KOPT-K1 (cell line): ENCODE measurements at regions not wholly inside any gene's neighbourhood (a gene's known extent, or its start where the extent isn't known, plus 50 kb on each side); places are given as distances from the start of the nearest gene placed in this dataset.

Experiments used
- H3K27ac ChIP-seq: fragments of 200-600 bp; sonication (generic); 2 replicates; pipeline ENCODE4 v1.5.1; 2016; ENCODE audit warnings: antibody characterized with exemption, mild to moderate bottlenecking, low read depth, low read length; ENCODE audit not compliant: poor library complexity, severe bottlenecking
- H3K36me3 ChIP-seq: fragments of 200-600 bp; sonication (generic); 2 replicates; pipeline ENCODE4 v1.5.1; 2017; ENCODE audit warnings: antibody characterized with exemption, mild to moderate bottlenecking, low read length, moderate library complexity; ENCODE audit not compliant: insufficient read depth
- H3K9me3 ChIP-seq: fragments of 200-600 bp; sonication (generic); 2 replicates; pipeline ENCODE4 v1.5.1; 2017; ENCODE audit warnings: antibody characterized with exemption, low read length, mild to moderate bottlenecking; ENCODE audit not compliant: insufficient read depth, poor library complexity, severe bottlenecking

GRCh38 chr9:110068212-110068611 is 139.7 kb downstream of the C9orf152 start:
- Histone ChIP-seq H3K27ac (no peak overlapping the region), H3K9me3 (no peaks in the 10 kb centered on the region), H3K36me3 (peaks cover 80% of the 10 kb centered on the region)

GRCh38 chr9:110069326-110070248 is 138.4 kb downstream of the C9orf152 start:
- Histone ChIP-seq H3K9me3 (no peaks in the 10 kb centered on the region), H3K36me3 (peaks cover 80% of the 10 kb centered on the region), H3K27ac (no peak overlapping the region)

DNA sequence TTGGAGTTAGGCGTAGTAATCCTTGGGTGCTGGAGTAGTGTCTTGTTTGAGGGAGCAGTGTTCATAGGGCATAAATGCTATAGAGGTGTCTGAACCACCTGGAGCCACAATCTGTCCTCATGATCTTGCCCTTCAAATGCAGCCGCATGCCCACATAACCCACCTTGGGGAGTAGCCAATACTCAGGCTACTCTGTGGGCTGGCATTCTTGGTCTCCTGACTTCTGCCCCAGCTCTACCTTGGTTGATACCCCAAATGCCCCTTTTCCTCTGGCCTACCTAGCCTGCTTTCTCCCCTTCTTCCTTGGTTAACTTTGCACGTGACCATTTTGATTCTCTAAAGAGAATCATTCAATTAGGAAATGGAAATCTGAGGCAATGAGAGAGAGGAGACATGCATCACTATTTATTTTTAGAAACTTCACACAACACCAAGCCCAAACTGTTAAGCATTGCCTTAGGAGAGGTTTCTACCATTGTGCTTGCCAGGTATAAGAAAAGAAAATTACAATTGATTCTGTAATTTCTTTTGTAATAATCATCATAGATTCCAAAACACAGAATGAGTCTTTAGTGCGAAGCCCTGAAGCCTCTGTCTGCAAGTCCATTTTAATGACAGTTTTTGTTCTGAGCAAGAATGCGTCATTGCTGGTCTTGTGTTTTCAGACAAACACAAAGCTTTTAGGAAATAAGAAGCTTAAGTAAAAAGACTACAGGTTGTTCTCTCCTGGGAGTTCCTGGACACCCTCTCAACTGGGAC is 135.2 kb downstream of the C9orf152 start:
- Histone ChIP-seq H3K36me3 (peaks cover 64% of the 10 kb centered on the region), H3K9me3 (no peaks in the 10 kb centered on the region), H3K27ac (no peak overlapping the region)

DNA sequence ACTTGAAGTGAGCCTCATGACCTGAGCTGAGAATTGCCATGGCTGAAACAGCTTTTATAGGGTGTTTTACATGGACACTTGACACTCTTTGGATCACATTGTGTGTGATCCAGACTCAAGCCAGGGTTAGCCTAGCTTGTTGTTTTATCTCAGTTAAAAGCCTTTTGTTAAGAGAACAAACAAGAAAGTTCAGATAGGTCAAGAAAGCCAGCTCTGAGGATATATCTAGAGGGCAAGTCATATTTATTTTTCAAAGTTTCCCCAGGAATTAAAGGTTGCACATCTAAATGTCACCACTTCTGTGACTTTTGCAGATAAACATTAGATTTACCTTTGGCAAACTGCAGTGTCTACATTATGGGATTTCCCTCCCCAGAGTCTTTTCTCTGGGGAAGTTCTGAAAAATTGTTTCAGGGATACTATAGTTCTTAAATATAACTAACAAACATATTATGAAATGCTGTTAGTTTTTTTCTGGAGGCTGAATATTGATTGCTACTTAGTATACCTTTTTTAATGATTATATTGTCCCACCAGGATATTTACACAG is 134.5 kb downstream of the C9orf152 start:
- no peak overlapping the region for H3K27ac ChIP-seq
- H3K36me3 ChIP-seq: peaks cover 64% of the 10 kb centered on the region
- H3K9me3 ChIP-seq: no peaks in the 10 kb centered on the region

DNA sequence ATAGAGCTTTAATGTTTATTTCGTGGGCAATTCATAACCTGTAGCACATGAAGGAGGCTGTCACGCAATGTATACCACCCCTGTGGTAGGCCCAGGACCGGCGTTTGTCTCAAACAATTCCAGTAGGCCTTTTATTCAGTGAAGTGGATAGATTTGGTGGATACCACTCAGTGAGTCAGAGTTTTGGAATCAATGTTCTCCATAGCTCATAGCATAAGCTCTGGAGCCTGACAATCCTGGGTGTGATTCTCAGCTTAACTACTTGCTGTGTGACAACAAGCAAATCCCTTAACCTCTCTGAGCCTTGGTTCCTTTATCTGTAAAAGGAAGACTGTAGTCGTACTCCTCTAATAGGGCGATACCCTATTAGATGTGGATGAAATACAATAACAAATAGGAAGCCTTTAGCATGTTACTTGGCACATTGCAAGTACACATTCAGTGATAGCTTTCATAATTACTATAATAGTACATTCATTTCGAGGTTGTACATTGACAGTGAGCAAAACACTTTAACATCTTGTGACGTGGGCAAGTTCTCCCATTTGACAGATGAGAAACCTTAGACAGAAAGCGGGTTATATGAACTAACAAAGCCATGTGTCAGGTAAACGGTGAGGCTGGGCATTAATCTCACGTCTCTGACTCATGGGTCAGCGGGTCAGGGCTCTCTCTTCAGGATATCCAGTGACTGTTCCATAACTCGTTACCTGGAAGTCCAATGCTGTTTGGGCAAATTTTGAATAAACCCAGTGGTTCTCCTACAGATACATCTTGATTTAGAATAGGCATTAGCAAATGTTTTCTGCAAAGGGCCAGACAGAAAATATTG is 130.8 kb downstream of the C9orf152 start:
- Histone ChIP-seq H3K27ac (no peak overlapping the region), H3K36me3 (peaks cover 52% of the 10 kb centered on the region), H3K9me3 (no peaks in the 10 kb centered on the region)

DNA sequence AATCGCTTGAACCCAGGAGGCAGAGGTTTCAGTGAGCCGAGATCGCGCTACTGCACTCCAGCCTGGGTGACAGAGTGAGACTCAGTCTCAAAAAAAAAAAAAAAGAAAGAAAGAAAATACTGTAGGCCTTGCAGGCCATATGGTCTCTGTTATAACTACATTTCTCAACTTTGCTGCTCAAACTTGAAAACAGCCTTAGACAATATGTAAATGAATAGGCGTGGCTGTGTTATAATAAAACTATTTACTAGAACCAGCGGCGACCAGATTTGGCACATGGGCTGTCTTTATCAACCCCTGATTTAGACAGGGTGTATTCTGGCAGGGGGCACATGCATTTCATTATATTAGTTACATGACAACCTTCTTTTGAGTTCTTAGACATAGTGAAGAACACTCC is 130.0 kb downstream of the C9orf152 start:
- peaks cover 44% of the 10 kb centered on the region for H3K36me3 ChIP-seq
- no peak overlapping the region for H3K27ac ChIP-seq
- no peaks in the 10 kb centered on the region for H3K9me3 ChIP-seq

GRCh38 chr9:110078604-110079003 is 129.4 kb downstream of the C9orf152 start:
- no peak overlapping the region for H3K27ac ChIP-seq

GRCh38 chr9:110081395-110081794 is 126.6 kb downstream of the C9orf152 start:
- no peaks in the 10 kb centered on the region for H3K9me3 ChIP-seq
- H3K36me3 ChIP-seq: peaks cover 29% of the 10 kb centered on the region
- no peak overlapping the region for H3K27ac ChIP-seq

More at GRCh38 chr9:110078604-110079003, 129.4 kb downstream of the C9orf152 start:
- Histone ChIP-seq H3K9me3 (no peaks in the 10 kb centered on the region), H3K36me3 (peaks cover 37% of the 10 kb centered on the region)

GRCh38 chr9:110083866-110084265 is 124.1 kb downstream of the C9orf152 start:
- H3K36me3 ChIP-seq: peaks cover 30% of the 10 kb centered on the region
- H3K9me3 ChIP-seq: no peaks in the 10 kb centered on the region
- no peak overlapping the region for H3K27ac ChIP-seq

DNA sequence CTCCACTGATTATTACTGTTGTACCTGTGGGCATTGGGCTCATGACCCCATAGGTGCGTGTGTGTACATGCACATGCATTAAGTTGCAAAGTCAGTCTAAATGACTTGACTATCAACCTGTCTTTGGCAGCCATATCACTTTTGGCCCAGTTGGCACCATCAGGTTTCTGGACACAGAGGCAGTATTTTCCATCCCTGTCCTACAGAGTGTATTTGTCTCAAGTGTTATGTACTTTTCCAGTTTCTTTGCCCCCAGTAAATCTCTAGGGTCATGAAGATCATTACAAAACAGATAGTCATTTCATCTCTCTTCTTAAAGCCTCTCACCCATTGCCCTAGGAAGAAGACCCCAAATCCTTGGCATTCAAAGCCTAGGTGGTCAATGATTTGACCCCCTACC is 121.4 kb downstream of the C9orf152 start:
- Histone ChIP-seq H3K36me3 (peaks cover 23% of the 10 kb centered on the region), H3K9me3 (no peaks in the 10 kb centered on the region), H3K27ac (no peak overlapping the region)

- Histone ChIP-seq H3K27ac (no peak overlapping the region), H3K9me3 (no peaks in the 10 kb centered on the region), H3K36me3 (peaks cover 26% of the 10 kb centered on the region)
These were observed 120.4 kb downstream of the C9orf152 start for GRCh38 chr9:110087605-110088004.

GRCh38 chr9:110088099-110088498 is 119.9 kb downstream of the C9orf152 start:
- no peak overlapping the region for H3K27ac ChIP-seq
- no peaks in the 10 kb centered on the region for H3K9me3 ChIP-seq

DNA sequence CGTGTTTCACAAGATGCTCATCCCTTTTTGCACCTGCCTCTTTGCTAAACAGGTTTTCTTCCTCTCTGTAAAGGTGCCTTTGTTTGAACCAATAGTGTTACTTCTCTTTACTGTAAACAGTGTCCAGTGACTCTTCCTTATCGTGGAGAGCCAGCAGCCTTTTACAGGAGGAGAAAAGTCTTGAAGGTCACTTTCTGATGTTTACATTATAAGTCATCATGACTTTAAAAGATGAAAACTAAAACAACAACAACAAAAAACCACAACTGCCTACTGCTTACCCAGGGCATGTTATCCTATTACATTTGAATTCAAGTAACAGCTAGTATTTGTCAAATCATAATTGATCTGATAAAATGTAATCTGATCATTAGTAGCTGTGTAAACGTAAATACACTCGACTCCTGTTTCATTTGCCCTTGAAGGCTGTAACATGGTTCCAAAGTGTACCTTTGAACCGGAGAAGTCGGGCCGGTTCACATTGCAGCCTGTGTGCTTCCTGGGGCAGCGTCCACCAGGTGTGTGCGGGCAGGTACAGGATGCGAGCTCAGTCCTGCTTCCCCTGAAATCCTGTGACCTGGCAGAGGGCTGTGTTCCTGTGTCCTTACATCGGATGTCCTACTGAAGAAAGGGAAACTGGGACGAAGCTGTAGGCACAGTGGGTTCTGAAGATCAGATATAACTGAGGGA is 118.1 kb downstream of the C9orf152 start:
- Histone ChIP-seq H3K36me3 (peaks cover 29% of the 10 kb centered on the region), H3K27ac (no peak overlapping the region), H3K9me3 (no peaks in the 10 kb centered on the region)

More at GRCh38 chr9:110088099-110088498, 119.9 kb downstream of the C9orf152 start:
- peaks cover 29% of the 10 kb centered on the region for H3K36me3 ChIP-seq

DNA sequence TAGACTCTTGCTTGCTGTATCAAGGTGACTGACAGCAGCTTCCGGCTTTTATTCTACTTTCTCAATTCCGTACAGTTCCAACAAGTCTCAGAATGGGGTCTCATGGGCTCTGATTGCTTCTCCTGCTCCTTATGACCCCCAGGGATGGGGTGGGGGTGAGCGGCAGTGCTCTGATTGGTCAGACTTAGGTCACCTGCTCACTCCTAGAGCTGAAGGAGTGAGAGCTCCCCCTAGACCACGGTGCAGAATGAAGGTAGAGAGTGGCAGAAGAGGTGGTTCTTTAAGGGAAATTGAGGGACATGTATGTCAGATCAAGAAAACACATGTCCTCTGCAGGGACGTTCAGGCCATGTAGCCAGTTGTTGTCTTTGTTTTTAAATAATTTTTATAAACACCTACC is 115.2 kb downstream of the C9orf152 start:
- Histone ChIP-seq H3K27ac (no peak overlapping the region), H3K36me3 (peaks cover 23% of the 10 kb centered on the region), H3K9me3 (no peaks in the 10 kb centered on the region)
